ENCODE measurements at regions not wholly inside any gene's neighbourhood (a gene's known extent, or its start where the extent isn't known, plus 50 kb on each side); places are given as distances from the start of the nearest gene placed in this dataset.

DNA sequence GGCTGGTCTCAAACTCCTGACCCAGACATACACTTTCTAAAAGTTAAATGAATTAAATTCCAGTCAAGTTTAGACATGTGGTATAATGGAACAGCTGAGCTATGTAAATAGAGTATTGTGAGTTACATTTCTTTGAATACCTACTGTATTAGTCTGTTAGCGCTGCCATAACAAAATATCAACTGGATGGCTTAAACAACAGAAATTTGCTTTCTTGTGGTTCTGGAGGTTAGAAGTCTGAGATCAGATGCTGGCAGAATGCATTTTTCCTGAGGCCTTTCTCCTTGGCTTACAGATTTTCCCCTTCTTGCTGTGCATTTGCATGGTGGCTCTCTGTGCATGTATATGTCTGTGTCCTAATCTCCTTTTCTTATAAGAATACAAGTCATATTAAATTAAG is 101.5 kb upstream of the TGFBR2 start:
- no peaks in the 10 kb centered on the region for H3K79me2 ChIP-seq (replicated peaks; ENCODE audit: insufficient read depth)
- DNase-seq (ENCODE audit: low spot score) (no peak), ATAC-seq (no peak)
- H3K27me3 Mint-ChIP-seq (ENCODE audit: insufficient read depth, low read depth, poor library complexity), result peaks cover 6% of the 10 kb centered on the region
- TF ChIP-seq, protein P1, sequence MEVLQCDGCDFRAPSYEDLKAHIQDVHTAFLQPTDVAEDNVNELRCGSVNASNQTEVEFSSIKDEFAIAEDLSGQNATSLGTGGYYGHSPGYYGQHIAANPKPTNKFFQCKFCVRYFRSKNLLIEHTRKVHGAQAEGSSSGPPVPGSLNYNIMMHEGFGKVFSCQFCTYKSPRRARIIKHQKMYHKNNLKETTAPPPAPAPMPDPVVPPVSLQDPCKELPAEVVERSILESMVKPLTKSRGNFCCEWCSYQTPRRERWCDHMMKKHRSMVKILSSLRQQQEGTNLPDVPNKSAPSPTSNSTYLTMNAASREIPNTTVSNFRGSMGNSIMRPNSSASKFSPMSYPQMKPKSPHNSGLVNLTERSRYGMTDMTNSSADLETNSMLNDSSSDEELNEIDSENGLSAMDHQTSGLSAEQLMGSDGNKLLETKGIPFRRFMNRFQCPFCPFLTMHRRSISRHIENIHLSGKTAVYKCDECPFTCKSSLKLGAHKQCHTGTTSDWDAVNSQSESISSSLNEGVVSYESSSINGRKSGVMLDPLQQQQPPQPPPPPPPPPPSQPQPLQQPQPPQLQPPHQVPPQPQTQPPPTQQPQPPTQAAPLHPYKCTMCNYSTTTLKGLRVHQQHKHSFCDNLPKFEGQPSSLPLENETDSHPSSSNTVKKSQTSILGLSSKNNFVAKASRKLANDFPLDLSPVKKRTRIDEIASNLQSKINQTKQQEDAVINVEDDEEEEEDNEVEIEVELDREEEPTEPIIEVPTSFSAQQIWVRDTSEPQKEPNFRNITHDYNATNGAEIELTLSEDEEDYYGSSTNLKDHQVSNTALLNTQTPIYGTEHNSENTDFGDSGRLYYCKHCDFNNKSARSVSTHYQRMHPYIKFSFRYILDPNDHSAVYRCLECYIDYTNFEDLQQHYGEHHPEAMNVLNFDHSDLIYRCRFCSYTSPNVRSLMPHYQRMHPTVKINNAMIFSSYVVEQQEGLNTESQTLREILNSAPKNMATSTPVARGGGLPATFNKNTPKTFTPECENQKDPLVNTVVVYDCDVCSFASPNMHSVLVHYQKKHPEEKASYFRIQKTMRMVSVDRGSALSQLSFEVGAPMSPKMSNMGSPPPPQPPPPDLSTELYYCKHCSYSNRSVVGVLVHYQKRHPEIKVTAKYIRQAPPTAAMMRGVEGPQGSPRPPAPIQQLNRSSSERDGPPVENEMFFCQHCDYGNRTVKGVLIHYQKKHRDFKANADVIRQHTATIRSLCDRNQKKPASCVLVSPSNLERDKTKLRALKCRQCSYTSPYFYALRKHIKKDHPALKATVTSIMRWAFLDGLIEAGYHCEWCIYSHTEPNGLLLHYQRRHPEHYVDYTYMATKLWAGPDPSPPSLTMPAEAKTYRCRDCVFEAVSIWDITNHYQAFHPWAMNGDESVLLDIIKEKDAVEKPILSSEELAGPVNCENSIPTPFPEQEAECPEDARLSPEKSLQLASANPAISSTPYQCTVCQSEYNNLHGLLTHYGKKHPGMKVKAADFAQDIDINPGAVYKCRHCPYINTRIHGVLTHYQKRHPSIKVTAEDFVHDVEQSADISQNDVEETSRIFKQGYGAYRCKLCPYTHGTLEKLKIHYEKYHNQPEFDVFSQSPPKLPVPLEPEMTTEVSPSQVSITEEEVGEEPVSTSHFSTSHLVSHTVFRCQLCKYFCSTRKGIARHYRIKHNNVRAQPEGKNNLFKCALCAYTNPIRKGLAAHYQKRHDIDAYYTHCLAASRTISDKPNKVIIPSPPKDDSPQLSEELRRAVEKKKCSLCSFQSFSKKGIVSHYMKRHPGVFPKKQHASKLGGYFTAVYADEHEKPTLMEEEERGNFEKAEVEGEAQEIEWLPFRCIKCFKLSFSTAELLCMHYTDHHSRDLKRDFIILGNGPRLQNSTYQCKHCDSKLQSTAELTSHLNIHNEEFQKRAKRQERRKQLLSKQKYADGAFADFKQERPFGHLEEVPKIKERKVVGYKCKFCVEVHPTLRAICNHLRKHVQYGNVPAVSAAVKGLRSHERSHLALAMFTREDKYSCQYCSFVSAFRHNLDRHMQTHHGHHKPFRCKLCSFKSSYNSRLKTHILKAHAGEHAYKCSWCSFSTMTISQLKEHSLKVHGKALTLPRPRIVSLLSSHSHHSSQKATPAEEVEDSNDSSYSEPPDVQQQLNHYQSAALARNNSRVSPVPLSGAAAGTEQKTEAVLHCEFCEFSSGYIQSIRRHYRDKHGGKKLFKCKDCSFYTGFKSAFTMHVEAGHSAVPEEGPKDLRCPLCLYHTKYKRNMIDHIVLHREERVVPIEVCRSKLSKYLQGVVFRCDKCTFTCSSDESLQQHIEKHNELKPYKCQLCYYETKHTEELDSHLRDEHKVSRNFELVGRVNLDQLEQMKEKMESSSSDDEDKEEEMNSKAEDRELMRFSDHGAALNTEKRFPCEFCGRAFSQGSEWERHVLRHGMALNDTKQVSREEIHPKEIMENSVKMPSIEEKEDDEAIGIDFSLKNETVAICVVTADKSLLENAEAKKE (CRISPR knock-in tag; IDR thresholded peaks at IDR 0.05), result no peak
- TF ChIP-seq JUNB (IDR thresholded peaks at IDR 0.05; ENCODE audit: unreplicated experiment), result no peak
- no peak for TF ChIP-seq CTCF (conservative IDR thresholded peaks at IDR 0.05; ENCODE audit: low read depth in 2 of 2)
- TF ChIP-seq NANOG (IDR thresholded peaks at IDR 0.05; ENCODE audit: borderline replicate concordance), result no peak
- TF ChIP-seq ZNF331 (CRISPR knock-in tag; IDR thresholded peaks at IDR 0.05; ENCODE audit: low read depth), result no peak
- TF ChIP-seq CREB1 (CRISPR knock-in tag; IDR thresholded peaks at IDR 0.05; ENCODE audit: low read depth), result no peak
- TF ChIP-seq POLR2AphosphoS5 (IDR thresholded peaks at IDR 0.05; ENCODE audit: low read depth), result no peak
- no peak for TF ChIP-seq STAT1 (IDR thresholded peaks at IDR 0.05; ENCODE audit: unreplicated experiment)
- no peak for TF ChIP-seq EZH2phosphoT487 (IDR thresholded peaks at IDR 0.05; ENCODE audit: unreplicated experiment)
- no peak for TF ChIP-seq ZNF114 (CRISPR knock-in tag; IDR thresholded peaks at IDR 0.05)
- TF ChIP-seq ETS1 (IDR thresholded peaks at IDR 0.05), result no peak
- TF ChIP-seq EZH2 (IDR thresholded peaks at IDR 0.05; ENCODE audit: low read depth, unreplicated experiment), result no peak
- no peak for TF ChIP-seq REST (IDR thresholded peaks at IDR 0.05; ENCODE audit: unreplicated experiment)
- no peak overlapping the region for H3K4me3 ChIP-seq
- no peaks in the 10 kb centered on the region for H3K27me3 ChIP-seq (ENCODE audit: insufficient read depth)
- no peaks in the 10 kb centered on the region for H3K36me3 Mint-ChIP-seq (ENCODE audit: low read depth)
- H3K9me2 ChIP-seq (ENCODE audit: insufficient read depth), result peaks cover 11% of the 10 kb centered on the region
- no peak overlapping the region for H2AFZ ChIP-seq
- no peak overlapping the region for H3K4me2 ChIP-seq
- no peaks in the 10 kb centered on the region for H4K20me1 ChIP-seq (replicated peaks; ENCODE audit: insufficient read depth)
- no peaks in the 10 kb centered on the region for H3F3A ChIP-seq (replicated peaks; ENCODE audit: low read depth)
- no peak overlapping the region for H3K27ac ChIP-seq (ENCODE audit: low read depth)
- H3K36me3 ChIP-seq (ENCODE audit: insufficient read depth), result no peaks in the 10 kb centered on the region
- H3K4me1 ChIP-seq (ENCODE audit: insufficient read depth), result no peaks in the 10 kb centered on the region; the same call in 1 of the 2 replicates
- no peaks in the 10 kb centered on the region for H3K9me3 Mint-ChIP-seq
- no peak overlapping the region for H3K4me3 Mint-ChIP-seq
- H3K4me1 Mint-ChIP-seq, result peaks cover 8% of the 10 kb centered on the region; the same call in 2 of the 3 replicates
- no peak overlapping the region for H3K27ac Mint-ChIP-seq

Data from GM23338 (cell line).